HEK293T (cell line): ENCODE measurements at regions not wholly inside any gene's neighbourhood (a gene's known extent, or its start where the extent isn't known, plus 50 kb on each side); places are given as distances from the start of the nearest gene placed in this dataset.

Experiments used
- CTCF ChIA-PET: fragments of 350-600 bp; formaldehyde crosslinking; extraction: SDS; loops from one replicate; lab custom pipeline; 2021; ENCODE audit warnings: antibody characterized with exemption, inconsistent platforms; lab: Yijun Ruan, JAX
- POLR2A ChIA-PET: fragments of 350-600 bp; formaldehyde crosslinking; extraction: SDS; loops from one replicate; lab custom pipeline; 2020; ENCODE audit warnings: antibody characterized with exemption, inconsistent platforms; lab: Yijun Ruan, JAX
- DNase-seq: peaks from one replicate; pipeline ENCODE4 v3.0.0; 2012; ENCODE audit warnings: mixed read lengths; ENCODE audit errors: extremely low spot score
- ARNT ChIP-seq: fragments of 450-650 bp; IDR thresholded peaks from 2 replicates; pipeline ENCODE4 v1.6.1; 2017; ENCODE audit warnings: mild to moderate bottlenecking
- BHLHE40 ChIP-seq: fragments of 450-650 bp; IDR thresholded peaks from 2 replicates; pipeline ENCODE4 v1.6.1; 2016; ENCODE audit warnings: mild to moderate bottlenecking, moderate library complexity, borderline replicate concordance
- CTBP1 ChIP-seq: fragments of 450-650 bp; IDR thresholded peaks from 2 replicates; pipeline ENCODE4 v1.6.1; 2016; ENCODE audit warnings: borderline replicate concordance
- ELF4 ChIP-seq: fragments of 450-650 bp; IDR thresholded peaks from 2 replicates; pipeline ENCODE4 v1.6.1; 2017; ENCODE audit warnings: antibody characterized with exemption
- FOXA1 ChIP-seq: fragments of 450-650 bp; IDR thresholded peaks from 2 replicates; pipeline ENCODE4 v1.6.1; 2016; ENCODE audit warnings: mild to moderate bottlenecking
- FOXK2 ChIP-seq: fragments of 450-650 bp; IDR thresholded peaks from 2 replicates; pipeline ENCODE4 v1.6.1; 2016; ENCODE audit warnings: mild to moderate bottlenecking
- FOXM1 ChIP-seq: fragments of 450-650 bp; IDR thresholded peaks from 2 replicates; pipeline ENCODE4 v1.6.1; 2017; ENCODE audit warnings: mild to moderate bottlenecking, borderline replicate concordance
- HDGF ChIP-seq: fragments of 450-650 bp; IDR thresholded peaks from 2 replicates; pipeline ENCODE4 v1.6.1; 2017; ENCODE audit warnings: antibody characterized with exemption, borderline replicate concordance
- L3MBTL2 ChIP-seq: fragments of 450-650 bp; conservative IDR thresholded peaks from 2 replicates; pipeline ENCODE4 v1.6.1; 2016; ENCODE audit warnings: mild to moderate bottlenecking
- LEF1 ChIP-seq: fragments of 450-650 bp; IDR thresholded peaks from 2 replicates; pipeline ENCODE4 v1.6.1; 2017; ENCODE audit warnings: mild to moderate bottlenecking, borderline replicate concordance
- NFRKB ChIP-seq: fragments of 450-650 bp; IDR thresholded peaks from 2 replicates; pipeline ENCODE4 v1.6.1; 2016; ENCODE audit warnings: mild to moderate bottlenecking, moderate library complexity
- SP1 ChIP-seq: fragments of 450-650 bp; IDR thresholded peaks from 2 replicates; pipeline ENCODE4 v1.6.1; 2017
- SUZ12 ChIP-seq: fragments of 450-650 bp; IDR thresholded peaks from 2 replicates; pipeline ENCODE4 v1.6.1; 2016; ENCODE audit warnings: mild to moderate bottlenecking
- TARDBP ChIP-seq: fragments of 450-650 bp; IDR thresholded peaks from 2 replicates; pipeline ENCODE4 v1.6.1; 2016
- ZNF384 ChIP-seq: fragments of 450-650 bp; IDR thresholded peaks from 2 replicates; pipeline ENCODE4 v1.6.1; 2016
- TF ChIP-seq, protein P1 (sequence below): fragments of 450-650 bp; IDR thresholded peaks from 2 replicates; pipeline ENCODE4 v1.6.1; 2016

- no peak for TF ChIP-seq BHLHE40
- no peak for TF ChIP-seq ZNF384
- no peak for TF ChIP-seq FOXA1
- TF ChIP-seq FOXK2: no peak
- TF ChIP-seq, protein P1, sequence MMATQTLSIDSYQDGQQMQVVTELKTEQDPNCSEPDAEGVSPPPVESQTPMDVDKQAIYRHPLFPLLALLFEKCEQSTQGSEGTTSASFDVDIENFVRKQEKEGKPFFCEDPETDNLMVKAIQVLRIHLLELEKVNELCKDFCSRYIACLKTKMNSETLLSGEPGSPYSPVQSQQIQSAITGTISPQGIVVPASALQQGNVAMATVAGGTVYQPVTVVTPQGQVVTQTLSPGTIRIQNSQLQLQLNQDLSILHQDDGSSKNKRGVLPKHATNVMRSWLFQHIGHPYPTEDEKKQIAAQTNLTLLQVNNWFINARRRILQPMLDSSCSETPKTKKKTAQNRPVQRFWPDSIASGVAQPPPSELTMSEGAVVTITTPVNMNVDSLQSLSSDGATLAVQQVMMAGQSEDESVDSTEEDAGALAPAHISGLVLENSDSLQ: no peak
- TF ChIP-seq HDGF: no peak
- ChIA-PET POLR2A (no interaction called here), CTCF (no interaction called here)
- no peak for DNase-seq
These were observed 163.4 kb upstream of the IQSEC1 start for GRCh38 chr3:13236557-13237173.

- no peak for TF ChIP-seq NFRKB
- TF ChIP-seq FOXM1: no peak
- TF ChIP-seq FOXK2: no peak
- DNase-seq: no peak
- ChIA-PET CTCF (no interaction called here), POLR2A (no interaction called here)
These were observed 162.7 kb upstream of the IQSEC1 start for GRCh38 chr3:13235897-13236296.

DNA sequence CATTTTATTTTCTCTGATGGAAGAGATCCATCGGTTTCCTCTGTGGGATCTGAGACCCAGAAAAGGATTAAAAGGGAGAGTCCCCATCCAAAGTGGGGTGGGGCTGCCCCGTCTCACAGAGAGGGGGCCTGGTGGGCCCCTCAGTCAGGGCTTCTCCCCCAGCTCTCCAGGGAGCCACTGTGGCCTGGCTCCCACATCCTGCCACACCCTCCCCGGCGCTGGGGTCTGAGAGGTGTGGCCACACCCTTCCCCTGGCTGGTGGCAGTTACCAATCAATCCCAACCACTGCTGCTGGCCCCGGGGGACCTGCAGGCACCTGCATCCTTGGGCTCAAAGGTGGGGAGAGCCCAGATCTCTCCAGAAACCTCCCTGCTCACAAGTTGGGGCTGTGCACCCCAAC lies 161.8 kb upstream of the IQSEC1 start:
- no peak for DNase-seq
- TF ChIP-seq SUZ12 (no peak), BHLHE40 (no peak), HDGF (no peak), FOXM1 (no peak), FOXK2 (no peak), ZNF384 (no peak)
- POLR2A ChIA-PET: no interaction called here
- CTCF ChIA-PET: no interaction called here

DNA sequence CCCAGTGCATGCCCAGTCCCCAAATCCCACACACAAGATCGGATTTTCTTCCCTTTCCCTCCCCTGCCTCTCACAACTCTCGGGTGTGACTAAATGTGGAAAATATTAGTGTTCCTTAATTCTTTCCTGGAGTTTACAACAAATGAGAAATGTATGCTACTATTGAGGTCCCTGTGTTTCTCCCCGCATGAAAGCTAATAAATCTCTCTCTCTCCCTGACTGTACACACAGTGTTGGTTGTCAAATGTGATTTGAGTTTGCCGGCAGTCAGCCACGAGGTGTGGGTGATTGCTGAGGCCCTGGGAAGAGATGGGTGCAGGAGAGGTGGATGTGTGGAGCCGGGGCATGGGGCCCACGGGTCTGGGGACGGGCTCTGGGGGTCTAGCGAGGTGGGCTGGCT lies 161.4 kb upstream of the IQSEC1 start:
- ChIA-PET POLR2A (no interaction called here), CTCF (no interaction called here)
- TF ChIP-seq ELF4: no peak
- TF ChIP-seq FOXM1: no peak
- no peak for TF ChIP-seq SUZ12
- no peak for TF ChIP-seq TARDBP
- no peak for TF ChIP-seq BHLHE40
- TF ChIP-seq FOXK2: no peak
- DNase-seq: no peak

- POLR2A ChIA-PET: no interaction called here
- TF ChIP-seq, protein P1: no peak
- TF ChIP-seq HDGF: no peak
- no peak for TF ChIP-seq SUZ12
- no peak for TF ChIP-seq BHLHE40
- TF ChIP-seq TARDBP: no peak
- TF ChIP-seq FOXK2: no peak
- no peak for TF ChIP-seq L3MBTL2
- TF ChIP-seq SP1: no peak
- no peak for TF ChIP-seq FOXM1
- TF ChIP-seq ZNF384: no peak
- TF ChIP-seq NFRKB: no peak
- TF ChIP-seq ELF4: no peak
- TF ChIP-seq FOXA1: no peak
- no peak for TF ChIP-seq ARNT
- TF ChIP-seq CTBP1: no peak
- TF ChIP-seq LEF1: no peak
- CTCF ChIA-PET: no interaction called here
- no peak for DNase-seq
These were observed 160.6 kb upstream of the IQSEC1 start for GRCh38 chr3:13233487-13234485.

DNA sequence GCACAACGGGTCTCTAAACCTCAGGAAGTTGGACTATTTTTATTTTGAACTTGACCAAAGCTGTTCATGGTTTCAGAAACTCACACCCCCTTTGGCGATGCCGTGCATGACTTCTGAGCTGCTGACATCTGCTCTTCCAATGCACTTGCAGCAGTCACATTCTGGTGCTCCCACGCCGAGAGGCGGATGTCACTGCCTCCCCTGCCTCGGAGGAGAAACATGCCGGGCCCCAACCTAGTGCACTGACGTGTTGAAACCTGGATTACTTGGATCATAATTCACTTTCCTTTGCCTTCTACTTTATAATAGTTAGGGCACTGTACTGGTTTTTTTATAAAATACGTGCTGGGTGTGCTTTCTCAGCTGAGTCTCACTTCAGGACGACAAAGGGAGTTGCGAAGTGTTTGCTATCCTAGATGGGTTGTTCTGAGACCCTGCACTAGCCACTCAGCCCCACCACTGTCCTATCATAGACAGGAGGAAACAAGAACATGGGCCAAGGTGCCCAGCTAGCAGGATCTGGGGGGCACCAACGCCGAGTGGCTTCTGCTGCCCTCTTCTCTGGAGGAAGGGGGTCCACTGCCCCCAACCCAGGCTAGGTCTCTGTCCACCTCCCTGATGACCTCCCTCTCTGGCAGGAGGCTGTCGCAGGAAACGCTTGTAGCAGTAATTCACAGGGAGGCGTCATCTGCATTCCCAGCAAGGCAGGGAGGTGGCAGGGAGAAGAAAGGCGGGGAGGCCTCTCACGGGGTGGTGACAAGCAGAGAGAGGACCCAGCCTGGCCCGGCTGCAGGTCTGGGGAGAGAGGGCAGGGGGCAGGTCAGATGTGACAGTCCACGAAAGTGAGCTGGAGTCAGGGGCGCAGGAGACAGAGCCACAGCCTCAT lies 158.8 kb upstream of the IQSEC1 start:
- CTCF ChIA-PET: no interaction called here
- POLR2A ChIA-PET: no interaction called here
- DNase-seq: no peak
- no peak for TF ChIP-seq CTBP1
- TF ChIP-seq, protein P1: no peak
- no peak for TF ChIP-seq FOXM1
- no peak for TF ChIP-seq FOXK2
- no peak for TF ChIP-seq SP1
- TF ChIP-seq TARDBP: no peak
